ENCODE measurements at regions not wholly inside any gene's neighbourhood (a gene's known extent, or its start where the extent isn't known, plus 50 kb on each side); places are given as distances from the start of the nearest gene placed in this dataset.

GRCh38 chr20:61050336-61050890 lies 201.6 kb upstream of the CDH4 start:
- Histone ChIP-seq H3K56ac (replicated peaks; ENCODE audit: insufficient read length, low read depth, low read length) (no peak overlapping the region), H3K14ac (ENCODE audit: insufficient read length) (no peak overlapping the region), H3K4ac (replicated peaks; ENCODE audit: insufficient read length, low read depth, low read length) (no peak overlapping the region), H2BK15ac (ENCODE audit: low read length) (no peak overlapping the region), H3K9ac (replicated peaks in 1 of 4; ENCODE audit: extremely low read depth in 1 of 4, low read depth in 3 of 4, low read length in 3 of 4) (no peak overlapping the region), H3K79me1 (ENCODE audit: low read depth, low read length) (no peaks in the 10 kb centered on the region), H3K4me2 (ENCODE audit: insufficient read depth in 1 of 2, low read depth in 2 of 2, low read length in 2 of 2) (no peak overlapping the region), H4K8ac (ENCODE audit: extremely low read depth, insufficient read depth, low read length) (no peak overlapping the region), H3K23ac (ENCODE audit: insufficient read length) (no peak overlapping the region), H3K4me3 (ENCODE audit: extremely low read depth in 1 of 4, insufficient read depth in 2 of 4, low read depth in 3 of 4, low read length in 4 of 4) (no peak overlapping the region), H2BK5ac (ENCODE audit: low read depth, low read length) (no peak overlapping the region), H3K18ac (ENCODE audit: extremely low read depth, low read length) (no peak overlapping the region), H2AK5ac (ENCODE audit: low read depth, low read length) (no peak overlapping the region), H4K20me1 (replicated peaks in 1 of 2; ENCODE audit: control insufficient read depth in 1 of 2, insufficient read depth in 2 of 2, low read length in 2 of 2) (no peaks in the 10 kb centered on the region), H4K5ac (ENCODE audit: insufficient read length, low read depth, low read length) (no peak overlapping the region), H2BK120ac (replicated peaks; ENCODE audit: low read depth, low read length) (no peak overlapping the region), H2BK12ac (ENCODE audit: low read depth, low read length) (no peak overlapping the region), H3K27ac (ENCODE audit: low read depth, low read length) (no peak overlapping the region), H3K23me2 (ENCODE audit: low read depth, low read length) (peaks cover under 1% of the 10 kb centered on the region; the same call in 1 of the 2 replicates), H3K27me3 (replicated peaks in 1 of 4; ENCODE audit: control insufficient read depth in 3 of 4, extremely low read depth in 1 of 4, insufficient read depth in 3 of 4, low read length in 3 of 4) (peaks cover 0 to 17% (median 10%) of the 10 kb centered on the region in 4 experiments; a peak in 5 of 7 replicates), H3K9me3 (ENCODE audit: insufficient read depth in 2 of 2, low read depth in 1 of 2, low read length in 1 of 2) (no peaks in the 10 kb centered on the region), H3K36me3 (ENCODE audit: control insufficient read depth in 2 of 4, insufficient read depth in 4 of 4, low read length in 3 of 4) (no peaks in the 10 kb centered on the region), H2AFZ (ENCODE audit: low read length) (no peak overlapping the region), H3K79me2 (ENCODE audit: control insufficient read depth in 1 of 2, insufficient read depth in 2 of 2, low read length in 2 of 2) (no peaks in the 10 kb centered on the region), H4K91ac (replicated peaks; ENCODE audit: insufficient read length, low read length) (no peak overlapping the region), H2BK20ac (ENCODE audit: low read length) (no peak overlapping the region), H3K4me1 (replicated peaks in 1 of 4; ENCODE audit: control insufficient read depth in 3 of 4, insufficient read depth in 4 of 4, low read length in 3 of 4) (no peaks in the 10 kb centered on the region)
- ChIA-PET CTCF (ENCODE audit: partially characterized antibody) (interaction anchor here (1.4 to 1.6 kb wide), 2 partner anchors 11 to 23 kb away, joined by 4 read pairs; no protein-coding TSS in a partner anchor), POLR2A (ENCODE audit: partially characterized antibody) (no interaction called here)
- FAIRE-seq = no peak
- no peak for DNase-seq (ENCODE audit: low read depth in 1 of 2, low spot score in 2 of 2)
- WGBS, 2 experiments (ENCODE audit: extremely low coverage in 1 of 2, insufficient coverage in 1 of 2, insufficient read length in 1 of 2, insufficient replicate concordance in 2 of 2, low coverage in 1 of 2, low lambda C conversion rate in 2 of 2, missing lambda C conversion rate in 1 of 2) = 86% methylated on average over 8 of the region's 8 CpGs; no CpG with 5 or more reads in 1 of the 2 experiments
- TF ChIP-seq SIRT6 (IDR thresholded peaks at IDR 0.05; ENCODE audit: low read length) = no peak
- TF ChIP-seq SAP30 (IDR thresholded peaks at IDR 0.05; ENCODE audit: insufficient read depth, insufficient replicate concordance, low read length) = no peak
- no peak for TF ChIP-seq TEAD4 (IDR thresholded peaks at IDR 0.05; ENCODE audit: low read depth, low read length)
- TF ChIP-seq BRCA1 (IDR thresholded peaks at IDR 0.05; ENCODE audit: low read depth, low read length) = no peak
- no peak for TF ChIP-seq EGR1 (IDR thresholded peaks at IDR 0.05; ENCODE audit: borderline replicate concordance, low read depth, low read length)
- no peak for TF ChIP-seq KDM4A (IDR thresholded peaks at IDR 0.05; ENCODE audit: low read depth, low read length, severe bottlenecking)
- no peak for TF ChIP-seq KDM5A (IDR thresholded peaks at IDR 0.05; ENCODE audit: low read length)
- TF ChIP-seq TAF7 (optimal IDR thresholded peaks at IDR 0.05; ENCODE audit: borderline replicate concordance, low read depth, low read length) = no peak
- TF ChIP-seq KDM1A (IDR thresholded peaks at IDR 0.05; ENCODE audit: borderline replicate concordance, low read length) = no peak
- no peak for TF ChIP-seq MAX (IDR thresholded peaks at IDR 0.05)
- TF ChIP-seq HDAC6 (IDR thresholded peaks at IDR 0.05; ENCODE audit: low read depth, low read length) = no peak

All from H1 (cell line).